ENCODE measurements at regions not wholly inside any gene's neighbourhood (a gene's known extent, or its start where the extent isn't known, plus 50 kb on each side); places are given as distances from the start of the nearest gene placed in this dataset.

DNA sequence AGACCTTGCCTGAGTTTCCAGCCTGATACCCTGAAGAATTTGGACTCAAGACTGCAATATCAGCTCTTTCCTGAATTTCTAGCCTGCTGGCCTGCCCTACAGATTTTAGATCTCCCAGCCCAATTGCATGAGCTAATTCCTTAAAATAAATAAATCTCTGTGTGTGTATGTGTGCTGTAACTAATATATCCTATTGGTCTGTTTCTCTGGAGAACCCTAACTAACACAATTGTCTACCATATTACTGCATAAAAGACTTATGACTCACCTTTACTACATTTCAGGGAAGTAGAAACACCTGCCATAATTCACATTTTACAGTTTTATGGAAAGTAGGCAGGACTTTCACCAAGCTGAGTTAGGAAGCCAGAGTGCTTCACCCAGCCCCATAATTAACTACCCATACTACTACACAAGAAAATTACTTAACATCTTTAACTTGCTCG is 90.7 kb upstream of the BEND6 start:
- TF ChIP-seq, protein P1, sequence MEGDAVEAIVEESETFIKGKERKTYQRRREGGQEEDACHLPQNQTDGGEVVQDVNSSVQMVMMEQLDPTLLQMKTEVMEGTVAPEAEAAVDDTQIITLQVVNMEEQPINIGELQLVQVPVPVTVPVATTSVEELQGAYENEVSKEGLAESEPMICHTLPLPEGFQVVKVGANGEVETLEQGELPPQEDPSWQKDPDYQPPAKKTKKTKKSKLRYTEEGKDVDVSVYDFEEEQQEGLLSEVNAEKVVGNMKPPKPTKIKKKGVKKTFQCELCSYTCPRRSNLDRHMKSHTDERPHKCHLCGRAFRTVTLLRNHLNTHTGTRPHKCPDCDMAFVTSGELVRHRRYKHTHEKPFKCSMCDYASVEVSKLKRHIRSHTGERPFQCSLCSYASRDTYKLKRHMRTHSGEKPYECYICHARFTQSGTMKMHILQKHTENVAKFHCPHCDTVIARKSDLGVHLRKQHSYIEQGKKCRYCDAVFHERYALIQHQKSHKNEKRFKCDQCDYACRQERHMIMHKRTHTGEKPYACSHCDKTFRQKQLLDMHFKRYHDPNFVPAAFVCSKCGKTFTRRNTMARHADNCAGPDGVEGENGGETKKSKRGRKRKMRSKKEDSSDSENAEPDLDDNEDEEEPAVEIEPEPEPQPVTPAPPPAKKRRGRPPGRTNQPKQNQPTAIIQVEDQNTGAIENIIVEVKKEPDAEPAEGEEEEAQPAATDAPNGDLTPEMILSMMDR (IDR thresholded peaks at IDR 0.05; ENCODE audit: extremely low read depth, missing control alignments) = no peak
- no peak for DNase-seq (ENCODE audit: low spot score)

DNA sequence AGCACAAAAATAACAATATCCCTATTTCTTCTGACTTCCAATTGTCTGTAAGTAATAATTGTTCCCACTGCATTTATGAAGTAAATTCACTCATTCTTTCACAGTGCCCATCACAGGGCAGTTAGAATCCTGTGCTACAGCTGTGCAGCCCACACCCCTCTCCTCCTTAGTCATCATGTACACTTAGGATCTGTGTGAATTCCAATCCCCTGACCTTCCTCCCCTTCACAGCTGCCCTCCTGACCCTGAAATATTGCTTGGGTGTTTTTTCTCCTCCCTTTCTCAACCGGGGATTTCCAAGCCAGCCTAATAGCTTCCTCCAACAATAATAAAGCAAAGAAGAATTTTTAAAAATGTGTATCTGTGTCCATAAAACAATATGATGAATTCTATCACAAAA is 91.5 kb upstream of the BEND6 start:
- no peak for DNase-seq (ENCODE audit: low spot score)
- TF ChIP-seq, protein P1 (IDR thresholded peaks at IDR 0.05; ENCODE audit: extremely low read depth, missing control alignments) = no peak

DNA sequence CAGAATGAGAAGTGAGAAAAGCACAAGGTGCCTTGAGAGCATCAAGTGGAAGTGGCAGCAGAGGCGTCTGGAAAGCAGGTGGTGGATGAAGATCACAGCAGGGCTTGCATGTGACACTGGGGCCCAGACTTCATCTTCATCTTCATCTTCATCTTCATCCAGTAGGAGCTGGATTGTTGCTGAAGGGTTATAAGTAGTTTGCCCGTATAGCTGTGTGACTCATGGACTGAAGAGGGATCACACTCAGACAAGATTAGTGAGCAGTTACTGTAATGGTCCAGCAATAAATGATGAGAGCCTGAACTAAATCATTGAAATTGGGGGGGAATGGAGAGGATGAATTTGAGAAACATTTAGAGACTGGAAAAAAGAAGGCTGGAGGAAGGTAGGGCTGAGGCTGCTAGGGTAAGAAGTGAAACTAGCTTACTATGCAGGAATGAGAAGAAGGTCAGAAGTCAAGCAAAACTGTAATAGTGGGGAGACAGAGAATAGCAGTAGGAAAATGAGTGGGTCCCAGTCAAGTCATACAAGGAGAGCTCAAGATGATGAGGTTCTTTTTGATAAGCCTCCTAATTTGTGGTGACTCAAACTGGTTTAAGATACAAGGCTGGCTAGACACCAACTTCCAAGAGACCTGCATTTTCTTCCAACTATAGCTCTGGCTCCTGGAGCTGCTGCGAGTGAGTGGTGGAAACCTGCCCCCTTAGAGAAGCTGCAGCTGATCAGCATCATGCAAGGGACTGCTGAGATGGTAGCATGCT is 92.3 kb upstream of the BEND6 start:
- DNase-seq (ENCODE audit: low spot score) = no peak

DNA sequence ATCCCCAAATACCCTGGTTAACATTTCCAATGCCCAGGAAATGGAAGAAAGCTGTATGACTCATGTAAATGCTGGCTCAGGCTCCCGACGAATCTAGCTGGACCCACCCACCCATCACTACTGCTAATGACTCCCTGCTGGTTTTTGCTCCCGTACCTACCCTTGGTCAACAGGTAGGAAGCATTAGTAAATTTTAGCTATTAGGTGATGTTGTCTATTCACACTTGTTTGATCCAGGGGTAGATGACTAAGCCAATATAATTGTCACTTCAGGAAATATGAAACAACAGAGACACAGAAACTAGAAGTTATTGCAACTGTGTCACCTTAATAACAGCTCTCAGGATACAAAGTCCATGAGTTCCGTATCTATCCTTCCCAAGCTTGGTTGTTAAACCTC is 94.4 kb upstream of the BEND6 start:
- TF ChIP-seq, protein P1 (IDR thresholded peaks at IDR 0.05; ENCODE audit: extremely low read depth, missing control alignments) = no peak
- no peak for DNase-seq (ENCODE audit: low spot score)

More for the DNA sequence above, 92.3 kb upstream of the BEND6 start:
- TF ChIP-seq, protein P1 (IDR thresholded peaks at IDR 0.05; ENCODE audit: extremely low read depth, missing control alignments) = no peak

DNA sequence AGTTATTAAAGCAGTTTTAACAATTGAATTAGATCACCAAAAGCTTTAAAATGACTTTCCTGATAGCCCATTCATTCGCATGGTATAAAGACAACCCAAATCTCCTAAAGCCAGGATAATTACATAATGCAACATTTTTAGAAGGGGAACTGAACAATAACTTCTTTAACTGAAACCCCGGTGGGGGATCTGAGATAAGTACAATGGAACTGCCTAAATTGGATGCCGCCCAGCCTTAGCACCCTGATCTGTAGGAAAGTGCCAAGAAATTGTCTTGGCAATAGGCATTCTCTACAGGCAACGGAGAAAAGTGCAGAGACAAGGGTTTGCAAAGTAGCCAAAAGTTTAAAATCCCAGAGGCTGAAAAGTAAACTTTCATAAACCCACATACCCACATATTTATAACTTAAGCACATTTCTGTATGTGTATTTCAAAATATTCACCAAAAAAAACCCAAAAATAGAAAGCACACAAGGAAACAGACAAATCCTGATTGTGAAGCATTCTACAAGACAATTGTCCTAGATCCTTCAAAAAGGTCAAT is 98.8 kb upstream of the BEND6 start:
- DNase-seq (ENCODE audit: low spot score) = no peak
- TF ChIP-seq, protein P1 (IDR thresholded peaks at IDR 0.05; ENCODE audit: extremely low read depth, missing control alignments) = no peak

DNA sequence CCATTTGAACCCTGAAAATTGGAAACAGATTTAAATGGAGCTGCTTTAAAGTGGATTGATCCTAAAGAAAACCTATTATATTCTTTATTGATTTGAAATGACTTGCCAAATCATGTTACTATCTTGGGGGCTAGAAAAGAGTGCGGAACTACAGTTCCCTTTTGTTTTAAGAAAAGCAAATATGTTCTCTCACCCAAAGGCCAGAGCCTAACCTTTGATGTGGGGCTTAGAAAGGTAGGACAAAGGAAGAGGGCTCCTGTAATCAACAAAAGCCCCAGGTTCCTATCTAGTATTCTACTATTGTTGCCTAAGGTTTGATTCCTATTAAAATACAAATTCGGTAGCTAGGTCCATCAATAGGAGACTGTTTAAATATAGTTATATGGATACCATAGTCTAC is 100.8 kb upstream of the BEND6 start:
- DNase-seq (ENCODE audit: low spot score) = no peak
- TF ChIP-seq, protein P1 (IDR thresholded peaks at IDR 0.05; ENCODE audit: extremely low read depth, missing control alignments) = no peak

DNA sequence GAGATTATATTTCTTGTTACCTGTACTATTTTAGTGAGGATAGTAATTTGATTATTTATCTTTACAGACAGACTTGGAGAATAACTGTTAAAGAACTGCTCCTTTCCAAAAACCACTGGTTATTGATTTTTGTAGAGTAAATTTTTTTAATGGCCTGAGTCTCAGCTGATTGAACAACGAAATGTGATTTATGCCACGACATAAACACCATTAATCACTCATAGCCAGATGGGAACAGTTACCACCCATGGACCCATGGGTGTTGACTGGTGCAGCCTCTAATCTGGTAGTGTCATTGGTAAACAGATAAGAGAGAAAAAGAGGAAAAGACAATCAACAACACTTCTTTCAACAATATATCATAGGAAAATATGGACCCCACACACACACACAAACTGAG is 101.4 kb upstream of the BEND6 start:
- TF ChIP-seq, protein P1 (IDR thresholded peaks at IDR 0.05; ENCODE audit: extremely low read depth, missing control alignments) = no peak
- no peak for DNase-seq (ENCODE audit: low spot score)
